ENCODE measurements at regions not wholly inside any gene's neighbourhood (a gene's known extent, or its start where the extent isn't known, plus 50 kb on each side); places are given as distances from the start of the nearest gene placed in this dataset.
A peak's percentile ranks its signal among the peaks of the same experiment; 100 is the strongest.

- DNase-seq: no peak
These were observed 430.5 kb upstream of the ANO3 start for GRCh38 chr11:25901415-25901814.

- no peak for DNase-seq
These were observed 429.5 kb upstream of the ANO3 start for GRCh38 chr11:25902476-25902875.

- DNase-seq: no peak
These were observed 423.2 kb upstream of the ANO3 start for GRCh38 chr11:25908726-25909125.

- no peak for DNase-seq
These were observed 421.8 kb upstream of the ANO3 start for GRCh38 chr11:25910086-25910485.

- DNase-seq: no peak
These were observed 411.6 kb upstream of the ANO3 start for GRCh38 chr11:25920356-25920755.

- DNase-seq: no peak
These were observed 407.3 kb upstream of the ANO3 start for GRCh38 chr11:25924586-25924985.

GRCh38 chr11:25925359-25925758, 406.6 kb upstream of the ANO3 start:
- DNase-seq: no peak

- DNase-seq: no peak
These were observed 404.4 kb upstream of the ANO3 start for GRCh38 chr11:25927411-25927953.

- DNase-seq: no peak
These were observed 403.9 kb upstream of the ANO3 start for GRCh38 chr11:25928076-25928475.

GRCh38 chr11:25938952-25939351, 393.0 kb upstream of the ANO3 start:
- DNase-seq: no peak

GRCh38 chr11:25939691-25940090, 392.2 kb upstream of the ANO3 start:
- DNase-seq: no peak

GRCh38 chr11:25941353-25941752, 390.6 kb upstream of the ANO3 start:
- DNase-seq: no peak

GRCh38 chr11:25943031-25943430, 388.9 kb upstream of the ANO3 start:
- DNase-seq: no peak

- no peak for DNase-seq
These were observed 387.9 kb upstream of the ANO3 start for GRCh38 chr11:25943777-25944661.

GRCh38 chr11:25949918-25950317, 382.0 kb upstream of the ANO3 start:
- no peak for DNase-seq

GRCh38 chr11:25953006-25953405, 378.9 kb upstream of the ANO3 start:
- no peak for DNase-seq

GRCh38 chr11:25958045-25958444, 373.9 kb upstream of the ANO3 start:
- peak; percentile 10 for DNase-seq

GRCh38 chr11:25961539-25961938, 370.4 kb upstream of the ANO3 start:
- DNase-seq: no peak

- no peak for DNase-seq
These were observed 361.0 kb upstream of the ANO3 start for GRCh38 chr11:25970726-25971508.

GRCh38 chr11:25980091-25980490, 351.8 kb upstream of the ANO3 start:
- DNase-seq: no peak

GRCh38 chr11:25981998-25982397, 349.9 kb upstream of the ANO3 start:
- peak; percentile 51 for DNase-seq

GRCh38 chr11:25983280-25983679, 348.6 kb upstream of the ANO3 start:
- no peak for DNase-seq

- no peak for DNase-seq
These were observed 343.8 kb upstream of the ANO3 start for GRCh38 chr11:25988178-25988577.

- no peak for DNase-seq
These were observed 341.5 kb upstream of the ANO3 start for GRCh38 chr11:25990406-25990805.

Measured in NCI-H526 treated with DMSO at 0.1 percent for 48 hours (cell line).